Transverse colon (tissue), 4 donors: ENCODE measurements at regions not wholly inside any gene's neighbourhood (a gene's known extent, or its start where the extent isn't known, plus 50 kb on each side); places are given as distances from the start of the nearest gene placed in this dataset.

Source experiments
- POLR2A ChIP-seq: fragments of 450-650 bp; IDR thresholded peaks from one replicate; pipeline ENCODE4 v1.6.1; 2016; ENCODE audit warnings: antibody characterized with exemption, mild to moderate bottlenecking, moderate library complexity
- POLR2AphosphoS5 ChIP-seq, 3 donors: sonication (generic); formaldehyde crosslinking; IDR thresholded peaks; one replicate each; pipeline ENCODE4 v1.6.1; 2016; ENCODE audit warnings: antibody characterized with exemption in 3 of 3
- TF ChIP-seq, protein P1 (sequence below), 5 experiments: fragments of 200-600 bp in 3 of 5; fragments of 450-650 bp in 2 of 5; sonication (generic) in 3 of 5; IDR thresholded peaks; 1 replicate in 2 of 5; 2 replicates in 3 of 5; pipeline ENCODE4 v1.5.1; 2016 to 2017; ENCODE audit warnings: antibody characterized with exemption in 5 of 5, inconsistent platforms in 3 of 5, mild to moderate bottlenecking in 2 of 5, moderate library complexity in 1 of 5

- TF ChIP-seq POLR2A = no peak
- TF ChIP-seq, protein P1, sequence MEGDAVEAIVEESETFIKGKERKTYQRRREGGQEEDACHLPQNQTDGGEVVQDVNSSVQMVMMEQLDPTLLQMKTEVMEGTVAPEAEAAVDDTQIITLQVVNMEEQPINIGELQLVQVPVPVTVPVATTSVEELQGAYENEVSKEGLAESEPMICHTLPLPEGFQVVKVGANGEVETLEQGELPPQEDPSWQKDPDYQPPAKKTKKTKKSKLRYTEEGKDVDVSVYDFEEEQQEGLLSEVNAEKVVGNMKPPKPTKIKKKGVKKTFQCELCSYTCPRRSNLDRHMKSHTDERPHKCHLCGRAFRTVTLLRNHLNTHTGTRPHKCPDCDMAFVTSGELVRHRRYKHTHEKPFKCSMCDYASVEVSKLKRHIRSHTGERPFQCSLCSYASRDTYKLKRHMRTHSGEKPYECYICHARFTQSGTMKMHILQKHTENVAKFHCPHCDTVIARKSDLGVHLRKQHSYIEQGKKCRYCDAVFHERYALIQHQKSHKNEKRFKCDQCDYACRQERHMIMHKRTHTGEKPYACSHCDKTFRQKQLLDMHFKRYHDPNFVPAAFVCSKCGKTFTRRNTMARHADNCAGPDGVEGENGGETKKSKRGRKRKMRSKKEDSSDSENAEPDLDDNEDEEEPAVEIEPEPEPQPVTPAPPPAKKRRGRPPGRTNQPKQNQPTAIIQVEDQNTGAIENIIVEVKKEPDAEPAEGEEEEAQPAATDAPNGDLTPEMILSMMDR (IDR thresholded peaks at IDR 0.05) = no peak
- TF ChIP-seq POLR2AphosphoS5 (IDR thresholded peaks at IDR 0.05) = no peak
These were observed 170.7 kb upstream of the POU3F1 start for GRCh38 chr1:38217316-38217715.
